GM12864 (cell line): ENCODE measurements at regions not wholly inside any gene's neighbourhood (a gene's known extent, or its start where the extent isn't known, plus 50 kb on each side); places are given as distances from the start of the nearest gene placed in this dataset.

Source experiments
- DNase-seq: peaks from one replicate; pipeline ENCODE4 v3.0.0-alpha.2; 2011; ENCODE audit warnings: low read depth
- H3K4me3 ChIP-seq: 2 replicates; pipeline ENCODE4 v1.5.1; 2011; ENCODE audit warnings: mild to moderate bottlenecking, low read depth, low read length, control low read depth
- TF ChIP-seq, protein P1 (sequence below): IDR thresholded peaks from 2 replicates; pipeline ENCODE4 v1.5.1; 2011; ENCODE audit warnings: low read depth, mild to moderate bottlenecking, moderate library complexity, low read length, control low read depth, inconsistent platforms; ENCODE audit errors: missing control alignments

GRCh38 chr11:97883086-97883485 is 1137.7 kb upstream of the CNTN5 start:
- no peak overlapping the region for H3K4me3 ChIP-seq
- DNase-seq, result no peak
- TF ChIP-seq, protein P1, sequence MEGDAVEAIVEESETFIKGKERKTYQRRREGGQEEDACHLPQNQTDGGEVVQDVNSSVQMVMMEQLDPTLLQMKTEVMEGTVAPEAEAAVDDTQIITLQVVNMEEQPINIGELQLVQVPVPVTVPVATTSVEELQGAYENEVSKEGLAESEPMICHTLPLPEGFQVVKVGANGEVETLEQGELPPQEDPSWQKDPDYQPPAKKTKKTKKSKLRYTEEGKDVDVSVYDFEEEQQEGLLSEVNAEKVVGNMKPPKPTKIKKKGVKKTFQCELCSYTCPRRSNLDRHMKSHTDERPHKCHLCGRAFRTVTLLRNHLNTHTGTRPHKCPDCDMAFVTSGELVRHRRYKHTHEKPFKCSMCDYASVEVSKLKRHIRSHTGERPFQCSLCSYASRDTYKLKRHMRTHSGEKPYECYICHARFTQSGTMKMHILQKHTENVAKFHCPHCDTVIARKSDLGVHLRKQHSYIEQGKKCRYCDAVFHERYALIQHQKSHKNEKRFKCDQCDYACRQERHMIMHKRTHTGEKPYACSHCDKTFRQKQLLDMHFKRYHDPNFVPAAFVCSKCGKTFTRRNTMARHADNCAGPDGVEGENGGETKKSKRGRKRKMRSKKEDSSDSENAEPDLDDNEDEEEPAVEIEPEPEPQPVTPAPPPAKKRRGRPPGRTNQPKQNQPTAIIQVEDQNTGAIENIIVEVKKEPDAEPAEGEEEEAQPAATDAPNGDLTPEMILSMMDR, result no peak

- no peak for DNase-seq
- no peak overlapping the region for H3K4me3 ChIP-seq
- TF ChIP-seq, protein P1, result no peak
These were observed 1132.1 kb upstream of the CNTN5 start for GRCh38 chr11:97888641-97889040.

- DNase-seq, result no peak
- TF ChIP-seq, protein P1, result no peak
- no peak overlapping the region for H3K4me3 ChIP-seq
These were observed 1130.3 kb upstream of the CNTN5 start for GRCh38 chr11:97890466-97890865.

- TF ChIP-seq, protein P1, result no peak
- no peak overlapping the region for H3K4me3 ChIP-seq
- DNase-seq, result no peak
These were observed 1127.1 kb upstream of the CNTN5 start for GRCh38 chr11:97893612-97894011.

DNA sequence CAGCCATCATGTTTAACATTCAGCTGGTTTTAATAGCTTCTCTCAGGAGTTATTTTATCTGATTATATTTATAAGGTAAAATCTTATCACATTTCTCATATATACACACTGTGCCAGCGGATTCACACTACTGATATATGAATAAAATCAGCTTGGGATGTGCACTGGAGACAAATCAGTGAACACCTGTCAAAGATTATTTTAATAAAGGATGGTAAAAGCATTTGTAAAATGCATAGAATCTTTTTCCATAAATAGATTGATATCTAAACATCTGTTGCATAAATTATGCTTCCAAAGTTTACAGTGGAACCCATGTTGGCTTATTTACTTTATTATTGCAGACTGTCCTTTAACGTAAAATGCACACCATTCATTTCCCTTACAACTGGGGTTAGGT is 1125.8 kb upstream of the CNTN5 start:
- DNase-seq, result no peak
- H3K4me3 ChIP-seq, result no peak overlapping the region
- TF ChIP-seq, protein P1, result no peak

DNA sequence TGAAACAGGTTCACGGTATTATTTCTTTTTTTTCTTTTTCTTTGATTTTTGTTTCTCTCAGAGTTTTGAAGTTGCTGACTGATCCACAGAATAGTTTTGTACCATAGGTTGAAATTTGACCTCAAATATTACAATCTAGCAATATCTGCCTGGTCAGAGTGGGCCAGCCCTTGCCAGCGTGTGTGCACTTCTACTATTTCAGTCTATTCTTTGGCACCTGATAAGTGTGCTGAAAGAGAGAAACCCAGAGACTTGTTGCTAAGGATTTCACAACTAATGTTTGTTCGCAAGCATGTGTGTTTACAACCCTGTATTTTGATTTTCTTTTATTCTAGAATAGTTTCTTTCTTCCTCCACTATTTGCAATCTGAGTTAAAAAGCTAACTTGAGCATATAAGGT is 1125.2 kb upstream of the CNTN5 start:
- TF ChIP-seq, protein P1, result no peak
- DNase-seq, result no peak
- no peak overlapping the region for H3K4me3 ChIP-seq

- H3K4me3 ChIP-seq, result no peak overlapping the region
- DNase-seq, result no peak
- TF ChIP-seq, protein P1, result no peak
These were observed 1117.9 kb upstream of the CNTN5 start for GRCh38 chr11:97902828-97903227.
